ENCODE measurements at regions not wholly inside any gene's neighbourhood (a gene's known extent, or its start where the extent isn't known, plus 50 kb on each side); places are given as distances from the start of the nearest gene placed in this dataset.

DNA sequence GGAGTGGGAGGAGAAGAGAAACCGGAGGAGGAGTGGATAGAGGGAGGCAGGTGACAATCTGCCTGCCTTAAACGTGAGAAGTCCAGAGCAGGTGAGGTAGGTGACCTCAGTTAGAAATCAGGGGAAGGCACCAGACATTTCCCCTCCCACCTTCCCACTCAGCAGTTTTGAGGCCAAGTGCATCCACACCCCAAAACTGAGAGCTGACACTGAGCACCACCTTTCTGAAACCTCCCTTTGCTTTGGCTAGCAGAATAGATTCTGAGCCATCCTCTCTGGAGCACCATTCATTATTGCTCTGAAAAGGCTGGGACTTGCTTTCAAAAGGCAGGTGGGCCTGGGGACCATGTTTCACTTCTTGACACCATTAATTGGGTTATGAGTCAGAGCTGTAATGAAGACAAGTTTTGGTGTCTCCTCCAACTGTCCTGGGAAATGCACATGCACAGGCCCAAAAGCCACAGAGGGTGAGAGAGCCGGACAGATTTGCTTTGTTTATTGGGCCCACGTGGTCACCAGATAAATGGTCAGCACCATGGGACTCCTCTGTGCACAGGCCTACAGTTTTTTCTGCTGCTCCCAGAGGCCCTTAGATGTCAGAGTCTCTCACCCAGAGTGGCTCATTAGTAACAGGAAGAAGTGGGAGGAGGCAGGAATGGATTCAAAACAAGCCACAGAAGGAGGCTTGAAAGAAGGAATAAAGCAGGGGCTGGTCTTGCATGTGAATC, 314.7 kb downstream of the TLE1 start:
- TF ChIP-seq, protein P1, sequence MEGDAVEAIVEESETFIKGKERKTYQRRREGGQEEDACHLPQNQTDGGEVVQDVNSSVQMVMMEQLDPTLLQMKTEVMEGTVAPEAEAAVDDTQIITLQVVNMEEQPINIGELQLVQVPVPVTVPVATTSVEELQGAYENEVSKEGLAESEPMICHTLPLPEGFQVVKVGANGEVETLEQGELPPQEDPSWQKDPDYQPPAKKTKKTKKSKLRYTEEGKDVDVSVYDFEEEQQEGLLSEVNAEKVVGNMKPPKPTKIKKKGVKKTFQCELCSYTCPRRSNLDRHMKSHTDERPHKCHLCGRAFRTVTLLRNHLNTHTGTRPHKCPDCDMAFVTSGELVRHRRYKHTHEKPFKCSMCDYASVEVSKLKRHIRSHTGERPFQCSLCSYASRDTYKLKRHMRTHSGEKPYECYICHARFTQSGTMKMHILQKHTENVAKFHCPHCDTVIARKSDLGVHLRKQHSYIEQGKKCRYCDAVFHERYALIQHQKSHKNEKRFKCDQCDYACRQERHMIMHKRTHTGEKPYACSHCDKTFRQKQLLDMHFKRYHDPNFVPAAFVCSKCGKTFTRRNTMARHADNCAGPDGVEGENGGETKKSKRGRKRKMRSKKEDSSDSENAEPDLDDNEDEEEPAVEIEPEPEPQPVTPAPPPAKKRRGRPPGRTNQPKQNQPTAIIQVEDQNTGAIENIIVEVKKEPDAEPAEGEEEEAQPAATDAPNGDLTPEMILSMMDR (IDR thresholded peaks at IDR 0.05; ENCODE audit: insufficient read depth, low read depth, low read length, missing control alignments) = no peak
- H3K4me3 ChIP-seq (ENCODE audit: low read length) = no peak overlapping the region
- DNase-seq (ENCODE audit: low read depth) = no peak

DNA sequence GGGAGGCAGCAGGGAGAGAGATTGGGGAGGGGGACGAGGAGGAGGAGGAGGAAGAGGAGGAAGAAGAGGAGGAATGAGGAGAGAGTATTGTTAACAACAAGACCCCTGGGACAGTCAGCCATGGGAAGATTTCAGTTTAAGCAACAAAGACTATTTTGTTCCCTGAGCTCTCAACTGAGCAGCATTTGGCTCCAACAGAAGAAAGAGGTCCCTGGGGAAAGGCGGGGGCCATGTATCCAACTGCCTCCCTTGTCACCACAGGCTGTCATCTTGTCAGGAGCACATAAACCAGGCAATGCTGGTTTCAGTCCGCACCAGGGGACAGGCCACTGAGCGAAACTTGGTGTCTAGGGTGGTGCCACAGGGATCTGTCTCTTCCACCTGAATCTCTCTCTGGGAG, 316.1 kb downstream of the TLE1 start:
- DNase-seq (ENCODE audit: low read depth) = no peak

GRCh38 chr9:81372628-81373191, 316.6 kb downstream of the TLE1 start:
- no peak overlapping the region for H3K4me3 ChIP-seq (ENCODE audit: low read length)
- no peak for DNase-seq (ENCODE audit: low read depth)
- TF ChIP-seq, protein P1 (IDR thresholded peaks at IDR 0.05; ENCODE audit: insufficient read depth, low read depth, low read length, missing control alignments) = no peak

More for the DNA sequence above, 316.1 kb downstream of the TLE1 start:
- TF ChIP-seq, protein P1 (IDR thresholded peaks at IDR 0.05; ENCODE audit: insufficient read depth, low read depth, low read length, missing control alignments) = no peak
- no peak overlapping the region for H3K4me3 ChIP-seq (ENCODE audit: low read length)

DNA sequence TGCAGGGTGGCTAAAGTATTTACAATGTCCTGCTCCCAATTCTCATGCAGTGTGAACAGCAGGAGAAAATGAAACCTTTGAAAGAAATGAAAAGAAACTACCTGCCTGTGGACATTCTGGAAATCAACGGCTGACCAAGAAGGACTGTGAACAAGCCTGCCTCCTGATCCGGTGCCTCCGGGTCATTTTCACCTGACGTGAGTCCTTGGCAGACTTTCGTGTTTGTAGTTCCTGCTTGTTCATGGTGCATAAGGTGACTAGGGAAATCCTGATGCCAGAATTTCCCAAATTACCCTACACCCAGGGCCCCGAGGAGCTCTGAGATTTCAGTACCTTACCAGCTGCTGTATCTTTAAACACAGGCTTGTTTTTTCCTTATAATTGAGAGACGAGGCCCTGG, 317.5 kb downstream of the TLE1 start:
- TF ChIP-seq, protein P1 (IDR thresholded peaks at IDR 0.05; ENCODE audit: insufficient read depth, low read depth, low read length, missing control alignments) = no peak
- no peak for DNase-seq (ENCODE audit: low read depth)
- H3K4me3 ChIP-seq (ENCODE audit: low read length) = no peak overlapping the region

GRCh38 chr9:81370650-81371049, 318.7 kb downstream of the TLE1 start:
- TF ChIP-seq, protein P1 (IDR thresholded peaks at IDR 0.05; ENCODE audit: insufficient read depth, low read depth, low read length, missing control alignments) = no peak
- DNase-seq (ENCODE audit: low read depth) = no peak
- no peak overlapping the region for H3K4me3 ChIP-seq (ENCODE audit: low read length)

GRCh38 chr9:81370096-81370495, 319.3 kb downstream of the TLE1 start:
- DNase-seq (ENCODE audit: low read depth) = peak; percentile 56
- TF ChIP-seq, protein P1 (IDR thresholded peaks at IDR 0.05; ENCODE audit: insufficient read depth, low read depth, low read length, missing control alignments) = no peak
- H3K4me3 ChIP-seq (ENCODE audit: low read length) = no peak overlapping the region

DNA sequence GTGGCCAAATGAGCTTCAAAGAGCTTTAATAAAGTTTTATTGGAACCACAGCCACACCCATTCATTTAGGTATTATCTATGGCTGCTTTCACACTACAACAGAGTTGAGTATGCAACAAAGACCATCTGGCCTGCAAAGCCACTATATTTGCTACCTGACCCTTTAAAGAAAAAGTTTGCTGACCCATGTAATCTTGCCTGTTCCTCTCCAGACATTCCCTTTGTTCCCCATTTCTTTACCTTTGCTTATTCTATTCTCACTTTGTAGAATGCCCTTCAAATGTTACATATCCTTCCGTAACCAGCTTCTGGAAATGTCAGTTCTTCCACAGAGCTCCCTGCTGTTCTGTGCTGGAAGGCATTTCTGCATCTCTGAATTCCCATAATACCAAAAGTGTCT, 320.2 kb downstream of the TLE1 start:
- DNase-seq (ENCODE audit: low read depth) = no peak
- no peak overlapping the region for H3K4me3 ChIP-seq (ENCODE audit: low read length)
- TF ChIP-seq, protein P1 (IDR thresholded peaks at IDR 0.05; ENCODE audit: insufficient read depth, low read depth, low read length, missing control alignments) = no peak
